ENCODE measurements at regions not wholly inside any gene's neighbourhood (a gene's known extent, or its start where the extent isn't known, plus 50 kb on each side); places are given as distances from the start of the nearest gene placed in this dataset.

GRCh38 chr2:217680381-217680780 lies 322.4 kb downstream of the TNS1 start:
- no peaks in the 10 kb centered on the region for H3K9me3 ChIP-seq (ENCODE audit: control insufficient read depth, low read length)
- intact Hi-C loops (cut with DNase I) = no loop called here
- peaks cover 0 to 2% of the 10 kb centered on the region in 2 donors for H3K36me3 ChIP-seq (ENCODE audit: control insufficient read depth in 1 of 2, insufficient read depth in 2 of 2, low read length in 1 of 2)
- no peaks in the 10 kb centered on the region for H3K27me3 ChIP-seq (ENCODE audit: control insufficient read depth in 1 of 2, insufficient read depth in 2 of 2, low read length in 1 of 2)
- DNase-seq (no peak), ATAC-seq (ENCODE audit: low FRiP score) (no peak)
- no peak overlapping the region for H3K27ac ChIP-seq (ENCODE audit: low read depth in 1 of 2, low read length in 2 of 2)
- no peak overlapping the region for H3K4me3 ChIP-seq (ENCODE audit: low read length in 2 of 2)
- peaks cover 0 to 5% of the 10 kb centered on the region in 2 donors for H3K4me1 ChIP-seq (ENCODE audit: control insufficient read depth in 1 of 2, insufficient read depth in 2 of 2, low read length in 2 of 2)
- WGBS, 2 donors = 89 to 90% methylated on average over 2 of the region's 2 CpGs

- WGBS, 2 donors = 2 to 8% methylated on average over 4 of the region's 4 CpGs
- H3K36me3 ChIP-seq (ENCODE audit: control insufficient read depth in 1 of 2, insufficient read depth in 2 of 2, low read length in 1 of 2) = no peaks in the 10 kb centered on the region
- H3K9me3 ChIP-seq (ENCODE audit: control insufficient read depth, low read length) = no peaks in the 10 kb centered on the region
- H3K4me1 ChIP-seq (ENCODE audit: control insufficient read depth in 1 of 2, insufficient read depth in 2 of 2, low read length in 2 of 2) = peaks cover 0 to 4% of the 10 kb centered on the region in 2 donors
- H3K27me3 ChIP-seq (ENCODE audit: control insufficient read depth in 1 of 2, insufficient read depth in 2 of 2, low read length in 1 of 2) = no peaks in the 10 kb centered on the region
- ATAC-seq (ENCODE audit: low FRiP score) = peak; percentile 65
- no peak overlapping the region for H3K4me3 ChIP-seq (ENCODE audit: low read length in 2 of 2)
- peak overlapping the region in 1 of 2 donors; percentile 88 for H3K27ac ChIP-seq (ENCODE audit: low read depth in 1 of 2, low read length in 2 of 2)
- intact Hi-C loops (cut with DNase I) = no loop called here
- DNase-seq = no peak
Measured at GRCh38 chr2:217673627-217674026, 329.2 kb downstream of the TNS1 start.

GRCh38 chr2:217672472-217672871 lies 330.3 kb downstream of the TNS1 start:
- peak; percentile 46 for ATAC-seq (ENCODE audit: low FRiP score)
- DNase-seq = no peak
- Histone ChIP-seq H3K27ac (ENCODE audit: low read depth in 1 of 2, low read length in 2 of 2) (peak overlapping the region in 1 of 2 donors; percentile 25), H3K9me3 (ENCODE audit: control insufficient read depth, low read length) (no peaks in the 10 kb centered on the region), H3K4me3 (ENCODE audit: low read length in 2 of 2) (no peak overlapping the region), H3K27me3 (ENCODE audit: control insufficient read depth in 1 of 2, insufficient read depth in 2 of 2, low read length in 1 of 2) (no peaks in the 10 kb centered on the region), H3K36me3 (ENCODE audit: control insufficient read depth in 1 of 2, insufficient read depth in 2 of 2, low read length in 1 of 2) (no peaks in the 10 kb centered on the region), H3K4me1 (ENCODE audit: control insufficient read depth in 1 of 2, insufficient read depth in 2 of 2, low read length in 2 of 2) (peaks cover 0 to 10% of the 10 kb centered on the region in 2 donors)
- 92 to 93% methylated on average over 3 of the region's 3 CpGs for WGBS, 2 donors
- intact Hi-C loops (cut with DNase I) = no loop called here

- intact Hi-C loops (cut with DNase I) = no loop called here
- Histone ChIP-seq H3K27ac (ENCODE audit: low read depth in 1 of 2, low read length in 2 of 2) (peak overlapping the region in 1 of 2 donors; percentile 55), H3K4me1 (ENCODE audit: control insufficient read depth in 1 of 2, insufficient read depth in 2 of 2, low read length in 2 of 2) (peaks cover 3 to 10% of the 10 kb centered on the region in 2 donors), H3K9me3 (ENCODE audit: control insufficient read depth, low read length) (no peaks in the 10 kb centered on the region), H3K4me3 (ENCODE audit: low read length in 2 of 2) (no peak overlapping the region), H3K36me3 (ENCODE audit: control insufficient read depth in 1 of 2, insufficient read depth in 2 of 2, low read length in 1 of 2) (no peaks in the 10 kb centered on the region), H3K27me3 (ENCODE audit: control insufficient read depth in 1 of 2, insufficient read depth in 2 of 2, low read length in 1 of 2) (no peaks in the 10 kb centered on the region)
- ATAC-seq (ENCODE audit: low FRiP score) (no peak), DNase-seq (no peak)
- 21 to 30% methylated on average over 2 of the region's 2 CpGs for WGBS, 2 donors
Measured at GRCh38 chr2:217671871-217672270, 330.9 kb downstream of the TNS1 start.

GRCh38 chr2:217671075-217671474 lies 331.7 kb downstream of the TNS1 start:
- WGBS, 2 donors = 78 to 88% methylated on average over 1 of the region's 1 CpG
- Histone ChIP-seq H3K9me3 (ENCODE audit: control insufficient read depth, low read length) (no peaks in the 10 kb centered on the region), H3K36me3 (ENCODE audit: control insufficient read depth in 1 of 2, insufficient read depth in 2 of 2, low read length in 1 of 2) (no peaks in the 10 kb centered on the region), H3K27ac (ENCODE audit: low read depth in 1 of 2, low read length in 2 of 2) (peak overlapping the region in 1 of 2 donors; percentile 46), H3K4me1 (ENCODE audit: control insufficient read depth in 1 of 2, insufficient read depth in 2 of 2, low read length in 2 of 2) (peaks cover 3 to 10% of the 10 kb centered on the region in 2 donors), H3K4me3 (ENCODE audit: low read length in 2 of 2) (no peak overlapping the region), H3K27me3 (ENCODE audit: control insufficient read depth in 1 of 2, insufficient read depth in 2 of 2, low read length in 1 of 2) (no peaks in the 10 kb centered on the region)
- no peak for DNase-seq
- intact Hi-C loops (cut with DNase I) = no loop called here
- ATAC-seq (ENCODE audit: low FRiP score) = no peak

GRCh38 chr2:217669831-217670230 lies 333.0 kb downstream of the TNS1 start:
- DNase-seq = no peak
- H3K27me3 ChIP-seq (ENCODE audit: control insufficient read depth in 1 of 2, insufficient read depth in 2 of 2, low read length in 1 of 2) = no peaks in the 10 kb centered on the region
- H3K4me3 ChIP-seq (ENCODE audit: low read length in 2 of 2) = no peak overlapping the region
- ATAC-seq (ENCODE audit: low FRiP score) = no peak
- H3K4me1 ChIP-seq (ENCODE audit: control insufficient read depth in 1 of 2, insufficient read depth in 2 of 2, low read length in 2 of 2) = peaks cover 3 to 19% of the 10 kb centered on the region in 2 donors
- WGBS, 2 donors = 74 to 80% methylated on average over 3 of the region's 3 CpGs
- H3K9me3 ChIP-seq (ENCODE audit: control insufficient read depth, low read length) = no peaks in the 10 kb centered on the region
- intact Hi-C loops (cut with DNase I) = no loop called here
- no peak overlapping the region for H3K27ac ChIP-seq (ENCODE audit: low read depth in 1 of 2, low read length in 2 of 2)
- H3K36me3 ChIP-seq (ENCODE audit: control insufficient read depth in 1 of 2, insufficient read depth in 2 of 2, low read length in 1 of 2) = no peaks in the 10 kb centered on the region

GRCh38 chr2:217667512-217667911 lies 335.3 kb downstream of the TNS1 start:
- Histone ChIP-seq H3K27ac (ENCODE audit: low read depth in 1 of 2, low read length in 2 of 2) (peak overlapping the region; percentile 79), H3K36me3 (ENCODE audit: control insufficient read depth in 1 of 2, insufficient read depth in 2 of 2, low read length in 1 of 2) (no peaks in the 10 kb centered on the region), H3K9me3 (ENCODE audit: control insufficient read depth, low read length) (no peaks in the 10 kb centered on the region), H3K27me3 (ENCODE audit: control insufficient read depth in 1 of 2, insufficient read depth in 2 of 2, low read length in 1 of 2) (no peaks in the 10 kb centered on the region), H3K4me3 (ENCODE audit: low read length in 2 of 2) (no peak overlapping the region), H3K4me1 (ENCODE audit: control insufficient read depth in 1 of 2, insufficient read depth in 2 of 2, low read length in 2 of 2) (peaks cover 3 to 21% of the 10 kb centered on the region in 2 donors)
- ATAC-seq (ENCODE audit: low FRiP score) (peak; percentile 53), DNase-seq (peak in 1 of 2 donors; percentile 50)
- 4 to 5% methylated on average over 3 of the region's 3 CpGs for WGBS, 2 donors
- intact Hi-C loops (cut with DNase I) = no loop called here

- Histone ChIP-seq H3K27ac (ENCODE audit: low read depth in 1 of 2, low read length in 2 of 2) (peak overlapping the region; percentile 78 to 79), H3K4me1 (ENCODE audit: control insufficient read depth in 1 of 2, insufficient read depth in 2 of 2, low read length in 2 of 2) (peaks cover 3 to 21% of the 10 kb centered on the region in 2 donors), H3K9me3 (ENCODE audit: control insufficient read depth, low read length) (no peaks in the 10 kb centered on the region), H3K36me3 (ENCODE audit: control insufficient read depth in 1 of 2, insufficient read depth in 2 of 2, low read length in 1 of 2) (no peaks in the 10 kb centered on the region), H3K27me3 (ENCODE audit: control insufficient read depth in 1 of 2, insufficient read depth in 2 of 2, low read length in 1 of 2) (no peaks in the 10 kb centered on the region), H3K4me3 (ENCODE audit: low read length in 2 of 2) (no peak overlapping the region)
- DNase-seq = no peak
- WGBS, 2 donors = 62 to 64% methylated on average over 2 of the region's 2 CpGs
- intact Hi-C loops (cut with DNase I) = no loop called here
- no peak for ATAC-seq (ENCODE audit: low FRiP score)
Measured at GRCh38 chr2:217667035-217667434, 335.8 kb downstream of the TNS1 start.

- intact Hi-C loops (cut with DNase I) = no loop called here
- peak; percentile 43 for ATAC-seq (ENCODE audit: low FRiP score)
- H3K9me3 ChIP-seq (ENCODE audit: control insufficient read depth, low read length) = no peaks in the 10 kb centered on the region
- peaks cover 3 to 21% of the 10 kb centered on the region in 2 donors for H3K4me1 ChIP-seq (ENCODE audit: control insufficient read depth in 1 of 2, insufficient read depth in 2 of 2, low read length in 2 of 2)
- no peaks in the 10 kb centered on the region for H3K27me3 ChIP-seq (ENCODE audit: control insufficient read depth in 1 of 2, insufficient read depth in 2 of 2, low read length in 1 of 2)
- DNase-seq = no peak
- no peak overlapping the region for H3K4me3 ChIP-seq (ENCODE audit: low read length in 2 of 2)
- H3K36me3 ChIP-seq (ENCODE audit: control insufficient read depth in 1 of 2, insufficient read depth in 2 of 2, low read length in 1 of 2) = no peaks in the 10 kb centered on the region
- WGBS, 2 donors = 40 to 43% methylated on average over 2 of the region's 2 CpGs
- peak overlapping the region in 1 of 2 donors; percentile 79 for H3K27ac ChIP-seq (ENCODE audit: low read depth in 1 of 2, low read length in 2 of 2)
Measured at GRCh38 chr2:217666338-217666737, 336.5 kb downstream of the TNS1 start.

Measured in aorta (tissue), 5 donors.